Muscle layer of colon (tissue), 2 donors: ENCODE measurements at regions not wholly inside any gene's neighbourhood (a gene's known extent, or its start where the extent isn't known, plus 50 kb on each side); places are given as distances from the start of the nearest gene placed in this dataset.

Experiments used
- H3K27ac ChIP-seq: one replicate; pipeline ENCODE4 v1.7.0; 2013; ENCODE audit warnings: low read depth, mild to moderate bottlenecking, low read length, moderate library complexity
- H3K27me3 ChIP-seq, 2 donors: one replicate each; pipeline ENCODE4 v1.7.0; 2013; ENCODE audit warnings: low read length in 2 of 2, mild to moderate bottlenecking in 2 of 2; ENCODE audit not compliant: insufficient read depth in 2 of 2, control insufficient read depth in 1 of 2
- H3K36me3 ChIP-seq: one replicate; pipeline ENCODE4 v1.7.0; 2013; ENCODE audit warnings: mild to moderate bottlenecking, low read length; ENCODE audit not compliant: insufficient read depth
- H3K4me1 ChIP-seq: one replicate; pipeline ENCODE4 v1.7.0; 2013; ENCODE audit warnings: mild to moderate bottlenecking, low read length; ENCODE audit not compliant: insufficient read depth
- H3K4me3 ChIP-seq, 2 donors: one replicate each; pipeline ENCODE4 v1.7.0; 2013; ENCODE audit warnings: low read length in 2 of 2, low read depth in 1 of 2, mild to moderate bottlenecking in 1 of 2, moderate library complexity in 1 of 2
- H3K9ac ChIP-seq: one replicate; pipeline ENCODE4 v1.7.0; 2013; ENCODE audit warnings: low read length
- H3K9me3 ChIP-seq: one replicate; pipeline ENCODE4 v1.7.0; 2013; ENCODE audit warnings: mild to moderate bottlenecking, low read length
- donor health status: abdominal sarcoma.
- donor health status: Adenocarcinoma of cecum.

GRCh38 chr10:35762311-35763030 lies 120.4 kb upstream of the FZD8 start:
- Histone ChIP-seq H3K9ac (no peak overlapping the region), H3K27ac (no peak overlapping the region), H3K4me1 (no peaks in the 10 kb centered on the region), H3K9me3 (no peaks in the 10 kb centered on the region), H3K27me3 (no peaks in the 10 kb centered on the region), H3K4me3 (no peak overlapping the region), H3K36me3 (no peaks in the 10 kb centered on the region)

GRCh38 chr10:35758076-35758475 lies 116.0 kb upstream of the FZD8 start:
- Histone ChIP-seq H3K36me3 (no peaks in the 10 kb centered on the region), H3K9me3 (no peaks in the 10 kb centered on the region), H3K4me1 (no peaks in the 10 kb centered on the region), H3K4me3 (no peak overlapping the region), H3K27me3 (no peaks in the 10 kb centered on the region), H3K27ac (no peak overlapping the region), H3K9ac (no peak overlapping the region)

- no peak overlapping the region for H3K9ac ChIP-seq
- H3K27me3 ChIP-seq, result no peaks in the 10 kb centered on the region
- H3K36me3 ChIP-seq, result no peaks in the 10 kb centered on the region
- no peaks in the 10 kb centered on the region for H3K4me1 ChIP-seq
- H3K4me3 ChIP-seq, result no peak overlapping the region
- H3K9me3 ChIP-seq, result no peaks in the 10 kb centered on the region
- no peak overlapping the region for H3K27ac ChIP-seq
Observed at GRCh38 chr10:35754519-35754918, 112.4 kb upstream of the FZD8 start.

- H3K27ac ChIP-seq, result no peak overlapping the region
- no peaks in the 10 kb centered on the region for H3K4me1 ChIP-seq
- no peaks in the 10 kb centered on the region for H3K9me3 ChIP-seq
- no peaks in the 10 kb centered on the region for H3K36me3 ChIP-seq
- H3K27me3 ChIP-seq, result no peaks in the 10 kb centered on the region
- H3K4me3 ChIP-seq, result no peak overlapping the region
- H3K9ac ChIP-seq, result no peak overlapping the region
Observed at GRCh38 chr10:35752469-35753461, 110.7 kb upstream of the FZD8 start.

- no peak overlapping the region for H3K27ac ChIP-seq
Observed at GRCh38 chr10:35751347-35751746, 109.3 kb upstream of the FZD8 start.

GRCh38 chr10:35749230-35749629 lies 107.1 kb upstream of the FZD8 start:
- no peaks in the 10 kb centered on the region for H3K36me3 ChIP-seq
- H3K9ac ChIP-seq, result no peak overlapping the region
- no peaks in the 10 kb centered on the region for H3K4me1 ChIP-seq
- no peak overlapping the region for H3K4me3 ChIP-seq
- no peaks in the 10 kb centered on the region for H3K9me3 ChIP-seq
- H3K27ac ChIP-seq, result no peak overlapping the region
- H3K27me3 ChIP-seq, result no peaks in the 10 kb centered on the region

More at GRCh38 chr10:35751347-35751746, 109.3 kb upstream of the FZD8 start:
- no peaks in the 10 kb centered on the region for H3K9me3 ChIP-seq
- H3K4me3 ChIP-seq, result no peak overlapping the region
- no peaks in the 10 kb centered on the region for H3K4me1 ChIP-seq
- H3K27me3 ChIP-seq, result no peaks in the 10 kb centered on the region
- no peaks in the 10 kb centered on the region for H3K36me3 ChIP-seq
- no peak overlapping the region for H3K9ac ChIP-seq

- H3K36me3 ChIP-seq, result no peaks in the 10 kb centered on the region
- H3K27me3 ChIP-seq, result no peaks in the 10 kb centered on the region
- no peak overlapping the region for H3K4me3 ChIP-seq
- H3K4me1 ChIP-seq, result no peaks in the 10 kb centered on the region
- H3K9me3 ChIP-seq, result no peaks in the 10 kb centered on the region
- H3K9ac ChIP-seq, result no peak overlapping the region
- H3K27ac ChIP-seq, result no peak overlapping the region
Observed at GRCh38 chr10:35745617-35746403, 103.7 kb upstream of the FZD8 start.

GRCh38 chr10:35743851-35744250 lies 101.8 kb upstream of the FZD8 start:
- no peaks in the 10 kb centered on the region for H3K4me1 ChIP-seq
- no peak overlapping the region for H3K4me3 ChIP-seq
- H3K9me3 ChIP-seq, result no peaks in the 10 kb centered on the region
- no peak overlapping the region for H3K27ac ChIP-seq
- no peaks in the 10 kb centered on the region for H3K27me3 ChIP-seq
- no peaks in the 10 kb centered on the region for H3K36me3 ChIP-seq
- no peak overlapping the region for H3K9ac ChIP-seq

GRCh38 chr10:35743351-35743750 lies 101.3 kb upstream of the FZD8 start:
- Histone ChIP-seq H3K4me1 (no peaks in the 10 kb centered on the region), H3K27me3 (no peaks in the 10 kb centered on the region), H3K4me3 (no peak overlapping the region), H3K27ac (no peak overlapping the region), H3K9ac (no peak overlapping the region), H3K36me3 (no peaks in the 10 kb centered on the region), H3K9me3 (no peaks in the 10 kb centered on the region)

GRCh38 chr10:35739998-35740397 lies 97.9 kb upstream of the FZD8 start:
- Histone ChIP-seq H3K36me3 (no peaks in the 10 kb centered on the region), H3K27me3 (no peaks in the 10 kb centered on the region), H3K9ac (no peak overlapping the region), H3K27ac (no peak overlapping the region), H3K4me1 (no peaks in the 10 kb centered on the region), H3K9me3 (no peaks in the 10 kb centered on the region), H3K4me3 (no peak overlapping the region)

GRCh38 chr10:35735412-35735811 lies 93.3 kb upstream of the FZD8 start:
- no peaks in the 10 kb centered on the region for H3K4me1 ChIP-seq
- H3K9me3 ChIP-seq, result no peaks in the 10 kb centered on the region

More at GRCh38 chr10:35735412-35735811, 93.3 kb upstream of the FZD8 start:
- no peak overlapping the region for H3K4me3 ChIP-seq
- no peak overlapping the region for H3K27ac ChIP-seq
- no peak overlapping the region for H3K9ac ChIP-seq
- no peaks in the 10 kb centered on the region for H3K27me3 ChIP-seq
- no peaks in the 10 kb centered on the region for H3K36me3 ChIP-seq
